Transverse colon (tissue), 4 donors: ENCODE measurements at regions not wholly inside any gene's neighbourhood (a gene's known extent, or its start where the extent isn't known, plus 50 kb on each side); places are given as distances from the start of the nearest gene placed in this dataset.

Source experiments
- EP300 ChIP-seq: sonication (generic); formaldehyde crosslinking; IDR thresholded peaks from one replicate; pipeline ENCODE4 v1.6.1; 2017; ENCODE audit warnings: antibody characterized with exemption, low read depth
- POLR2A ChIP-seq: fragments of 450-650 bp; IDR thresholded peaks from one replicate; pipeline ENCODE4 v1.6.1; 2016; ENCODE audit warnings: antibody characterized with exemption, mild to moderate bottlenecking, moderate library complexity
- POLR2AphosphoS5 ChIP-seq, 3 donors: sonication (generic); formaldehyde crosslinking; IDR thresholded peaks; one replicate each; pipeline ENCODE4 v1.6.1; 2016; ENCODE audit warnings: antibody characterized with exemption in 3 of 3
- TF ChIP-seq, protein P1 (sequence below), 5 experiments: fragments of 200-600 bp in 3 of 5; fragments of 450-650 bp in 2 of 5; sonication (generic) in 3 of 5; IDR thresholded peaks; 1 replicate in 2 of 5; 2 replicates in 3 of 5; pipeline ENCODE4 v1.5.1; 2016 to 2017; ENCODE audit warnings: antibody characterized with exemption in 5 of 5, inconsistent platforms in 3 of 5, mild to moderate bottlenecking in 2 of 5, moderate library complexity in 1 of 5

DNA sequence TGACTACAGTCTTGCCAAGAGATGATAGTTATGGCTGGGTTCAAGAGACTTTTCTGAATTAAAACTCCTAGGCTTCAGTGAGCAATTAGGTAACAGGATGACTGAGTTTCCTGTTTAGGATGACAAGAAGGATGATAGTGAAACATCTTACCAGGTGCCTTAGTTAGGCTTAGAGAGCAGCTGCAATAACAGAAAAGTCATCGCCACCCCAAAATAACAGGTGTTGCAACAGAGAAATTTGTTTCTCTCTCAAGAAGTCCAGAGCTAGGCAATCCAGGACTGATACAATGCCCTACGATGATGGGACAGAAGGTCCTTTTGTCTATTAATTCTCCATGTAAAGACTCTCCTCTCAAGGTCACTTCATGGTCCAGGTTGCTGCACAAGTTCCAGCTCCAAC, 361.8 kb downstream of the CAAP1 start:
- TF ChIP-seq, protein P1, sequence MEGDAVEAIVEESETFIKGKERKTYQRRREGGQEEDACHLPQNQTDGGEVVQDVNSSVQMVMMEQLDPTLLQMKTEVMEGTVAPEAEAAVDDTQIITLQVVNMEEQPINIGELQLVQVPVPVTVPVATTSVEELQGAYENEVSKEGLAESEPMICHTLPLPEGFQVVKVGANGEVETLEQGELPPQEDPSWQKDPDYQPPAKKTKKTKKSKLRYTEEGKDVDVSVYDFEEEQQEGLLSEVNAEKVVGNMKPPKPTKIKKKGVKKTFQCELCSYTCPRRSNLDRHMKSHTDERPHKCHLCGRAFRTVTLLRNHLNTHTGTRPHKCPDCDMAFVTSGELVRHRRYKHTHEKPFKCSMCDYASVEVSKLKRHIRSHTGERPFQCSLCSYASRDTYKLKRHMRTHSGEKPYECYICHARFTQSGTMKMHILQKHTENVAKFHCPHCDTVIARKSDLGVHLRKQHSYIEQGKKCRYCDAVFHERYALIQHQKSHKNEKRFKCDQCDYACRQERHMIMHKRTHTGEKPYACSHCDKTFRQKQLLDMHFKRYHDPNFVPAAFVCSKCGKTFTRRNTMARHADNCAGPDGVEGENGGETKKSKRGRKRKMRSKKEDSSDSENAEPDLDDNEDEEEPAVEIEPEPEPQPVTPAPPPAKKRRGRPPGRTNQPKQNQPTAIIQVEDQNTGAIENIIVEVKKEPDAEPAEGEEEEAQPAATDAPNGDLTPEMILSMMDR (IDR thresholded peaks at IDR 0.05): no peak
- TF ChIP-seq EP300 (no peak), POLR2A (no peak), POLR2AphosphoS5 (IDR thresholded peaks at IDR 0.05) (no peak)
